ENCODE measurements at regions not wholly inside any gene's neighbourhood (a gene's known extent, or its start where the extent isn't known, plus 50 kb on each side); places are given as distances from the start of the nearest gene placed in this dataset.
"Not testable (repeated sequence)": the region's sequence is repeated elsewhere in the genome, so short reads cannot be mapped to it uniquely, and the experiment has no call there.

- H3K4me3 ChIP-seq (ENCODE audit: low read depth, low read length); DNase-seq (ENCODE audit: low read depth): not testable (repeated sequence)
Measured at GRCh38 chrY:18866887-18867551, 93.5 kb upstream of the HSFY2 start.

- H3K4me3 ChIP-seq (ENCODE audit: low read depth, low read length); DNase-seq (ENCODE audit: low read depth): not testable (repeated sequence)
Measured at GRCh38 chrY:18860856-18861255, 87.3 kb upstream of the HSFY2 start.

- not testable (repeated sequence) for DNase-seq (ENCODE audit: low read depth); H3K4me3 ChIP-seq (ENCODE audit: low read depth, low read length)
Measured at GRCh38 chrY:18858484-18859191, 85.1 kb upstream of the HSFY2 start.

GRCh38 chrY:18855184-18855583 lies 81.6 kb upstream of the HSFY2 start:
- H3K4me3 ChIP-seq (ENCODE audit: low read depth, low read length); DNase-seq (ENCODE audit: low read depth): not testable (repeated sequence)

GRCh38 chrY:18853323-18853722 lies 79.8 kb upstream of the HSFY2 start:
- not testable (repeated sequence) for DNase-seq (ENCODE audit: low read depth)

GRCh38 chrY:18836643-18837042 lies 63.1 kb upstream of the HSFY2 start:
- H3K4me3 ChIP-seq (ENCODE audit: low read depth, low read length); DNase-seq (ENCODE audit: low read depth): not testable (repeated sequence)

More at GRCh38 chrY:18853323-18853722, 79.8 kb upstream of the HSFY2 start:
- H3K4me3 ChIP-seq (ENCODE audit: low read depth, low read length): not testable (repeated sequence)
